ENCODE measurements at regions not wholly inside any gene's neighbourhood (a gene's known extent, or its start where the extent isn't known, plus 50 kb on each side); places are given as distances from the start of the nearest gene placed in this dataset.
A peak's percentile ranks its signal among the peaks of the same experiment; 100 is the strongest.

GRCh38 chr6:156474507-156475120 lies 302.6 kb upstream of the ARID1B start:
- ChIA-PET CTCF (no interaction called here), POLR2A (no interaction called here)
- TF ChIP-seq, protein P1, sequence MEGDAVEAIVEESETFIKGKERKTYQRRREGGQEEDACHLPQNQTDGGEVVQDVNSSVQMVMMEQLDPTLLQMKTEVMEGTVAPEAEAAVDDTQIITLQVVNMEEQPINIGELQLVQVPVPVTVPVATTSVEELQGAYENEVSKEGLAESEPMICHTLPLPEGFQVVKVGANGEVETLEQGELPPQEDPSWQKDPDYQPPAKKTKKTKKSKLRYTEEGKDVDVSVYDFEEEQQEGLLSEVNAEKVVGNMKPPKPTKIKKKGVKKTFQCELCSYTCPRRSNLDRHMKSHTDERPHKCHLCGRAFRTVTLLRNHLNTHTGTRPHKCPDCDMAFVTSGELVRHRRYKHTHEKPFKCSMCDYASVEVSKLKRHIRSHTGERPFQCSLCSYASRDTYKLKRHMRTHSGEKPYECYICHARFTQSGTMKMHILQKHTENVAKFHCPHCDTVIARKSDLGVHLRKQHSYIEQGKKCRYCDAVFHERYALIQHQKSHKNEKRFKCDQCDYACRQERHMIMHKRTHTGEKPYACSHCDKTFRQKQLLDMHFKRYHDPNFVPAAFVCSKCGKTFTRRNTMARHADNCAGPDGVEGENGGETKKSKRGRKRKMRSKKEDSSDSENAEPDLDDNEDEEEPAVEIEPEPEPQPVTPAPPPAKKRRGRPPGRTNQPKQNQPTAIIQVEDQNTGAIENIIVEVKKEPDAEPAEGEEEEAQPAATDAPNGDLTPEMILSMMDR (IDR thresholded peaks at IDR 0.05; ENCODE audit: control extremely low read depth, extremely low read depth, low read depth, missing control alignments), result no peak
- peak; percentile 22 for DNase-seq (ENCODE audit: extremely low spot score)

GRCh38 chr6:156471000-156471399 lies 306.2 kb upstream of the ARID1B start:
- DNase-seq (ENCODE audit: extremely low spot score), result no peak
- POLR2A ChIA-PET, result no interaction called here
- CTCF ChIA-PET, result no interaction called here

GRCh38 chr6:156464100-156464878 lies 312.9 kb upstream of the ARID1B start:
- POLR2A ChIA-PET, result no interaction called here
- TF ChIP-seq, protein P1 (IDR thresholded peaks at IDR 0.05; ENCODE audit: control extremely low read depth, extremely low read depth, low read depth, missing control alignments), result no peak
- CTCF ChIA-PET, result no interaction called here
- no peak for DNase-seq (ENCODE audit: extremely low spot score)

More at GRCh38 chr6:156471000-156471399, 306.2 kb upstream of the ARID1B start:
- TF ChIP-seq, protein P1 (IDR thresholded peaks at IDR 0.05; ENCODE audit: control extremely low read depth, extremely low read depth, low read depth, missing control alignments), result no peak

GRCh38 chr6:156461647-156462046 lies 315.5 kb upstream of the ARID1B start:
- TF ChIP-seq, protein P1 (IDR thresholded peaks at IDR 0.05; ENCODE audit: control extremely low read depth, extremely low read depth, low read depth, missing control alignments), result no peak
- ChIA-PET POLR2A (no interaction called here), CTCF (interaction anchor here (1.4 kb wide), 1 partner anchor 11 kb away, joined by 6 read pairs; no protein-coding TSS in a partner anchor)
- no peak for DNase-seq (ENCODE audit: extremely low spot score)

DNA sequence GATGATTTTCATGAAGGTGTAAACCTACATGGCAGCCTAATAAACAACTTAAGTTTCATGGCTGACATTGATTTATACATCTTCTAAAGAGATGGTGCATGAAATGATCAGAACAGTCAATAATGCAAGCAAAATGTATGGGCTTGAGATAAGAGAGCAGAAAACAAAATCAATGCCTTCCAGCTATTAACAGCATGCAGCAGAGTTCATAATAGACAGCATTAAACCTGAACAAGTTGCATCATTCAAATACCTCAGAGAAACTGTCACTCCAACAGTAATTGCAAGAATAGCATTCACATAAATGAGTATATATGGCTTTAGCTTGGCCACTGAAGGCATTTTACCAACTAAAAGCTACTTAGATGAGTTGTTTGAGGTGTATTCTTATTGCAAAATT lies 319.6 kb upstream of the ARID1B start:
- ChIA-PET POLR2A (no interaction called here), CTCF (interaction anchor here (0.8 kb wide), 1 partner anchor 16 kb away, joined by 4 read pairs; no protein-coding TSS in a partner anchor)
- TF ChIP-seq, protein P1 (IDR thresholded peaks at IDR 0.05; ENCODE audit: control extremely low read depth, extremely low read depth, low read depth, missing control alignments), result no peak
- no peak for DNase-seq (ENCODE audit: extremely low spot score)

GRCh38 chr6:156455847-156456246 lies 321.3 kb upstream of the ARID1B start:
- ChIA-PET POLR2A (no interaction called here), CTCF (no interaction called here)
- TF ChIP-seq, protein P1 (IDR thresholded peaks at IDR 0.05; ENCODE audit: control extremely low read depth, extremely low read depth, low read depth, missing control alignments), result no peak
- DNase-seq (ENCODE audit: extremely low spot score), result no peak

All from GM10248 (cell line).